ENCODE measurements at regions not wholly inside any gene's neighbourhood (a gene's known extent, or its start where the extent isn't known, plus 50 kb on each side); places are given as distances from the start of the nearest gene placed in this dataset.
A peak's percentile ranks its signal among the peaks of the same experiment; 100 is the strongest.

DNA sequence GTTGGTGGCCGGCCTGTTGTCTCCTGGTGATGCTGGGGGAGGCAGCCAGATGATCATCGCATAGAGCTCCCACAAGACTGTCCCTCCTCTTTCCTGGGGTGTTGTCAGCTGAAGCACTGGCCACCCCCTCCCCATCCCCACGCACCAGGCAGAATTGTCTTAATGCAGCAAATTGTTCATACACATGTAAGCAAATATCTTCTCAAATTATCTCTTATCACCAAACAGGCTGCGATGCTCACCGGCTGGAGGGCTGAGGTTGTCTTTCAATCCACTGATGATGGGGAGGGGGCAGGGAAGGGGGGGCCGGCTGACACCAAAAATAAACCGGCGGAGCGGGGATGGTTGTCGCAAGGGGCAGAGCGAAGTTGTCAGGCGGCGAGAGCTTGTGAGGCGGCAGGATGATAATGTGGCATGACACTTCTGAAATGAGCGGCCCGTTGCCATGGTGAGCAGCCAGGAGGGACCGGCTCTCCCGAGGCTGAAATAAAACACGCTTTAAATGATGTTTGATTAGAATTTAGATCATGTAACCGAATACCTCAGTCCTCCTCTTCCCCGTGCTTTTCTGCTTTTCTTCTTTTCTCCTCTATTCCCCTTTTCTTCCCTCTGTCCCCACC lies 59.8 kb downstream of the MRM1 start:
- DNase-seq (ENCODE audit: low read depth) = no peak

DNA sequence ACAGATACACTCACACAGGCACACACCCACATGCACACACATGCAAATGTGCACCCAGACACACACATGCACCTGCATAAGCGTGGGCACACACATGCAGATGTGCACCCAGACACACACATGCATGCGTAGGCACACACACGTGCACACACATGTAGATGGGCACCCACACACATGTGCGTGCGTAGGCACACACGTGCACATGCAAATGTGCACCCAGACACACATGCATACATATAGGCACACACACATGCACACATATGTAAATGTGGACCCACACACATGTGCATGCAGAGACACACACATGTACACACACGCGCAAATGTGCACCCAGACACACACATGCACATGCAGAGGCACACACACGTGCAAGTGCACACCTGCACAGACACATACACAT lies 60.3 kb downstream of the MRM1 start:
- DNase-seq (ENCODE audit: low read depth) = no peak

DNA sequence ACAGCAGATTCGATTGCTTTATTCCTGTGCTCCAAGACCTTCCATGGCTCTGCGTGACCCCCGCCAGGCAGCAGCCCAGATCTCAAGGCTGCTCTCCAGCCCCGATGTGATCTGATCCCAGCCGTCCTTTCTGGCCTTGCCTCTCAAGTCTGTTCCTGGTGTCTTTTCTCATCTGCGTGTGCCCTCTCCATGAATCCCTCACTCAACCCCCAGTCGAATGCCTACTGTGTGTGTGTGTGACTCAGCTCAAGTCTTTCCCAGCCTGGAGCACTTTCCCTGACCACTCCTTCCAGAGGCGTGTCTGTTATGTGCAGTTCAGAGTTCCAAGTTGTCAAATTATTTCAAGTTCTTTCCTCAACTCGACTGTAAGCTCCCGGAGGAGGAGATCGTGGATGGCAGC lies 64.0 kb downstream of the MRM1 start:
- no peak for DNase-seq (ENCODE audit: low read depth)

DNA sequence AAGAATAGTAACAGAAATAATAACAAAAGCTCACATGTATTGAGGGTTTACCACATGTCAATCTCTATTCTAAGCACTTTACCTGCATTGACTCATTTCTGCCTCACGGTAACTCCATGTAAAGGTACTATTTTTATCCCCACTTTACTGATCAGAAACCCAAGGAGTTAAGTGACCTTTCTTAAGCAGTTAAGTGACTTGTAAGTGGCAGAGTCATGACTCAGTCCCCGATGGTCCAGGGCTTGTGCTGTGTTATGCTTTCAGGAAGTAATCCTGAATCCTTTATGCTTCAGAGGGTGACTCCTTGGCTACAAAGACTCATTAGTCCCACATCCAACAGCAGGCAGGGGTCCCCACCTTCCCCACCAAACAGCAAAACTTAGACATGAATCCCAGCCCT lies 66.5 kb downstream of the MRM1 start:
- no peak for DNase-seq (ENCODE audit: low read depth)

DNA sequence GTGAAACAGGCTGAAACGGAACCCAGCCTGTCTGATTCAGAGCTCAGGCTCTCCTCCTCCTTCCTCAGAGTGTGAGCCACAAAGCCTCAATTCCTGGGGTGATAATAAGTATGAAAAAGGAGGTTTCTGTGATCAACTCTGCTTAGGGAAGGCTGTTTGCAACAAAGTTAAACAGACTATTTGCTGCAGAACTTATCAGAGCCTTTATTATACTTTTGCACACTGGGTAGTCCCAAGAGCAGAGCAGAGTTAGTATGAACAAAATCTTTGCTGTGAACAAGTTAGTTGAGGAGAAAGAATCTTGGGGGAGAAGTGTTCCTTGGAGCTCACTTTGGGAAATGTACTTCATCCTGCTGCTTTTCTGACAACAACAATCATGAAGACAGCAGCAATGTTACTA lies 67.4 kb downstream of the MRM1 start:
- no peak for DNase-seq (ENCODE audit: low read depth)

DNA sequence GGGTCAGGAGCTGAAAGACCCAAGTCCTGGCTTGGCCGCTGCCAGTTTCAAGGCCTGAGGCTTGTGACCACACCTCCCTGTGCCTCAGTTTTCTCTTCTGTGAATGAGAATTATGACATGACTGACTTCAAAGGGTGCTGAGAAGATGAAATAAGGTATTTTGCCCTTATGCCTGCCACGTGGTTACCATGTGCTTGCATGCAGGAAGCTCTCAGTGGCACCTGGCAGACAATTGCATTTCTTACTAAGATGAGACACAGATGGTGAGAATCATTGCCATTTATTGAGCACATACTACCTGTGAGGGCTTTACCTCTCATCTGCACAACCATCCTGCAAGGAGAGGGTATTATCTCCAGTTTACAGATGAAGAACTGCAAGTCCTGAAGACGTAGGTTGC lies 69.8 kb downstream of the MRM1 start:
- DNase-seq (ENCODE audit: low read depth) = no peak

DNA sequence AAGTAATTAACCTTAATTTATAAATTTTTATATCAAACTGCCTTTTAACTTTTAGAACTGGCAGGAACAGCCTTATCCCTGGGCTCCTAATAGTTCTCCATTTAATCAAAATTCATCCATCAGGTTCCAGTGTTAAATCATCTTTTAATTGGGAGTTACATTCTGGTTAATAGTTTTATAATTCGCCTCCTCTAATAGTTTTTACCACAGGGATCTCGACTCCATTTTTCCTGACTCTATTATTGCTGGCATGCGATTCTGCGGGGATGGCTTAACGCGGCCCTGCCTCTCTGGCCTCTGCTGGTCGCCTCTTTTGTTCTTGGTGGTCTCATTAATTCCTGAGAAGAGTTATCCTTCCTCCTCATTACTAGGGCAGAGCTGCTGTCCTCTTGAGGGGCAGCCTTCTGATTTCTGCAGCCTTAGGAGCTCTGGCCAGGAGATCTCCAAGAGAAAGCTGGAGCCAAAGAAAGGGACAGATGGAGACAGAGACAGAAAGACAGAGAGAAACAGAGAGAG lies 71.1 kb downstream of the MRM1 start:
- no peak for DNase-seq (ENCODE audit: low read depth)

DNA sequence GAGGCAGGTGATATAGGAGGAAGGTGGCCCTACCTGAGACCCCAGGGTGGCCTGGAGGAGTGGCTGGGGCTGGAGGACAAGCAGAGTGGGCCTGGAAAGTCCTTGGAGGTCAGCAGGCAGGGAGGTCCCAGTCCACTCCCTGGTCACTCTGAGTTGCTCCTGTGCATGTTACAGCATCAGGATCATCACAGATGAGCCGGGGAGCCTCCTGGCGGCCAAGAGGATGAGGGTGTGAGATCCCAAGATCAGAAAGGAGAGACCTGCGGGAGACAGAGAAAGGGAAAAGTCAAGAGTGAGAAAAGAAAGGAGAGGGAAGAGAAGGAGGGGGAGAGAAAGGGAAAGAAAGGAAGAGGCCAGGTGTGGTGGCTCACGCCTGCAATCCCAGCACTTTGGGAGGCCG lies 71.7 kb downstream of the MRM1 start:
- DNase-seq (ENCODE audit: low read depth) = no peak

DNA sequence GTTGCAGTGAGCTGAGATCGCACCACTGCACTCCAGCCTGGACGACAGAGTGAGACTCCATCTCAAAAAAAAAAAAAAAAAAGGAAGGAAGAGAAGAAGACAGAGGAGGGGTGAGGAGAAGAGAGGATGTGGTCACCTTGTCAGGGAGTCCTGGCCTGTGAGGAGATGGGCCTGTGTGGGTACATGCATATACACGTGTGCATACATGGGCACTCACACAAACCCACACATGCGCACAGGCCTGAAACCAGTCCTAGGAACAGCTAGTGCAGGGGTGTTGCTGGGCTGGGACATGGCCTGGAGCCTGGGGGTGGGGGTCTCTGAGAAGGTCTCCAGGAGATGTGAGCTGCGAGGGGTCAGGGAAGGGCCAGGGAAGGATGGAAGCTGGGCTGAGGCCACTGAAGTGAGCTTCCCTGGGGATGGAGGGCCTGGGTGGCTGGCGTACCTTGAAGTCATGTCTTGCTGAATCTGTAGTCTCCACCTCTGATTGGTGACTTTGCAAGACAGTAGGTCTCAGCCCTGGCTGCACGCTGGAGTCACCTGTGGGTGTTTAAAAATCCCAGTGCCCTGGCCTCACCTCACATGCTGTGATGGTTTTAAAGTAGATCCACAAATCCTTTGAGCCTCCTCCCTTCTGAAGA lies 72.4 kb downstream of the MRM1 start:
- DNase-seq (ENCODE audit: low read depth) = no peak

DNA sequence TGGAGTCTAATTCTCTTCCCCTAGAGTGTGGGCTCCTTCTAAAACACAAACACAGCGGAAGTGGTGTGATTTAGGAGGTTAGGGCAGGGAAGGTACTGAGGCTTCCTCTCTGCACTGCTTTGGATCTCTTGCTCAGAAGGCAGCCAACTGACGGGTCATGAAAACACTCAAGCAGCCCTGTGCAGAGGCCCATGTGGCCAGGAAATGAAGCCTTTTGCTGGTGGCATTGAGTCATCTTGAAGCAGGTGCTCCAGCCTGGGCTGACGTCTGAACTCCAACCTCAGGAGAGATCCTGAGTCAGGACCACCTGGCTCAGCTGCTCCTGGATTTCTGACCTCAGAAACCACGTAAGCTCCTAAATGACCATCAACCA lies 72.9 kb downstream of the MRM1 start:
- DNase-seq (ENCODE audit: low read depth) = no peak

DNA sequence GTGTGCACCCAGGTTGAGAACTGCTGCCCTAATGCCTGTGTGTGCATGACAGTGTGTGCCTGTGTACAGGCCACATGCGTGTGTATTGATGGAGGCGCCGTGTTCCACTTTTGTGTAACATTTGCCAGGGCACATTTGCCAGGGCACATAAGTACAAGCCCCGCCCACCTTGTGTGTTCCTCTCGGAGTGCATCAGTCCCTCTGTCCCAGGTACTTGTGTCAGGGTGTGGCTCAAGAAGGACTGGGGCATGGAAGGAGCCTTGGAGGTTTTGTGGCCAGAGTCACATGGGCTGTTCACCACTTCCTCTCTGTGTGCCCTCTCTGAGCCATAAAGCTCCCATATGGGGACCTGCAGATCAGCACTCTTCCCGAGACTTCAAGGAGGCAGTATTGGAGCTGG lies 73.9 kb downstream of the MRM1 start:
- DNase-seq (ENCODE audit: low read depth) = peak; percentile 4

DNA sequence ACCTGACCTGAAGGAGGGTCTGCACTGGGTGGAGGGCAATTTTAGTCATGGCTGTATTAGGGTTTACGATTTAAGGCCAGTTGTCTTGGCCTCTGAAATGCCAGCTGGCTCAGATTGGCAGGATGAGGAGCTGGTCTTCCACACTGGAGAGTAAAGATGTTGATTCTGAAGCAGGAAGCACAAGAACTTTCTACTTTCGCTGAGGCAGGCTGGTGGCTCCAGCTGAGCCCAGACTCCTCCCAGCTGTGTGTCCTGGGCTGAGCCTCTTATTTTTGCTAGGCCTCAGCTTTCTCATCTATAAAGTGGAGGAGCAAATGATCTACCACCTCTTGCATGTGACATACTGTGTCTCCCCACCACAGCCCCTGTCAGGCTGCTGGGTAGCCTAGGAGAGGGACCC lies 74.4 kb downstream of the MRM1 start:
- no peak for DNase-seq (ENCODE audit: low read depth)

DNA sequence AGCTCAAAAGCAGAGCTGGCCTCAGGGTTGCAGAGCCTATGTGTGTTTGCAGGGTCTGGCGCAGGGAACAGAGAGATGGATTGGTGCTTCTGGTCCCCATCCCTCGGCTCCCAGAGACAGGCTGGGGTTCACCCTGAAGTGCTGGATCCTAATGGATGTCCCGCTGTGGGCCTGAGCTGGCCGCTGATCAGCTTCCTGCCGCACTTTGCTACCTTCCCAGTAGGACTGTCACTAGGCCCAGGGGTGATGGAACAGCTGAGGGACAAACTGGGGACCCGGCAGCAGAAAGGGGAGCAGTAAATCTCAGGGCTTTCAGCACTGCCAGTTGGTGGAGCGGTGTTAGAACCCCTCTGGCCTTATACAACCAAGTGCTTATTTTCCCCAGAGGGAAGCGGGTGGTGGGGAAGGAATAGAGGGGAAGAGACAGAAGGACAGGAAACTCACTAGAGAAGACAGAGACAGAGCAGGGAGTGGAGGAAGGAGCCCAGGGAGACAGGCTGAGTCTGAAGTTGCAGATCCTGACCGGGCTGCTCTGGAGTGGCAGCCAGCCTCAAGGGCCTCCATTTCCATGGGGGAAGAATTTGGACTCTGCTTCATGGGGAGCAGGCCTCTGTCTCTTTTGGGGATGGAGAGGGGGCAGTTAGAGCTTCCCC lies 78.6 kb downstream of the MRM1 start:
- no peak for DNase-seq (ENCODE audit: low read depth)

DNA sequence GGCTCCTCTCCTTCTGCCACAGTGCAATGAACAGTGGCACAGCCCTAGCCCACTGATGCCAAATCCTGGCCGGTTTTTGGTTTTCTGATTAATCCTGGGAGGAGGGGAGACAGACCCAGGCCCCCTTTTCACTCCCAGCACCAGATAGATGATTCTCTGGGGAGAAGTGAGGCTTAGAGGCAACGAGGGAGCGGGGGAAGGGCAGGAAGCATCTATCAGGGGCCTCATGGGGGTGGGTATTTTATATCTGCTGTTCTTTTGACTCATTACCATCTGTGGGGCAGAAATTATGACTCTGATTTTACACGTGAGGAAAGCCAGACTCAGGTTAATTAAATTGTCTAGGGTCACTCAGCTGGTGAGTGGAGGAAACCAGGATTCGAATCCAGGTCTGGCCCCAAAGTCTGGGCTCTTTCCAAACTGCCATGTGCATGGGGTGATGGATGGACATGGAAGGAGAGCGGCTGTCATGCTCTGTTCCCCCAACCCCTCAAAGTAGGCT lies 79.4 kb downstream of the MRM1 start:
- DNase-seq (ENCODE audit: low read depth) = no peak

DNA sequence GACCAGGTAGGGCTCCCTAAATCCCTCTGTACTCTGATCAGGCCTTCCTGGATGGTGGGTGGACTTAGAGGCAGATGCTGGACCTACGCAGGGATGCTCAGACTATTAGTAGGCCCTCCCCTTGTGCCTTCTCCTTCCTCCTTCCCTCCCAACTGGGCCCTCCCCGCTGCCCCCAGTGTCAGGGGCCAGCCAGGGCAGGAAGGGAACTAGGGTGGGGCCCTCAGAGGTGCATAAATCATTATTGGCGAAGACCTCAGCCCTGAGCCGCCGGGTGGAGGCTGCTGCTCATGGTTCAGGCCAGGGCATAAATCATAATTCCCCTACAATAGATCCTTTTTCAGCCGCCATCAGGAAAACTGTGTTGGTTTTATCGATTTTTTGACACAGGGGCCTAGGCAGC lies 81.4 kb downstream of the MRM1 start:
- DNase-seq (ENCODE audit: low read depth) = no peak

DNA sequence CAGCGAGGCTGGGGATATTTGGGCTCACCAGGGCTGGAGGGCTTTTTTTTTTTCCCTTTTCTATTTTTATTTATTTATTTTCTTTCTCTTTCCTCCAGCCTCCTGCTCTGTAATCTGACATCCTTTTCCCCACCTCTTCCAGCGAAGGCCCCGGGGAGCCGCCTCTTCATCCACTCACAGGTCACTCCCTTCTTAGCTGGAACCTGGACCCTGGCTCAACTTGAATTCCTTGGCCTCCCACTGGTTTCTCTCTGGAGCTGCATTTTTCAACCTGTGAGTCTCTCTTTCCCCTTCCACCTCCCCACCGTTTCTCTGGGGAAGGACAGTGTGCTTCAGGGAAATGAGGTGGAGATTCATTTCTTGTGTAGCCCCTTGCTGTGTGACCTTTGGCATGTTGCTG lies 82.0 kb downstream of the MRM1 start:
- no peak for DNase-seq (ENCODE audit: low read depth)

DNA sequence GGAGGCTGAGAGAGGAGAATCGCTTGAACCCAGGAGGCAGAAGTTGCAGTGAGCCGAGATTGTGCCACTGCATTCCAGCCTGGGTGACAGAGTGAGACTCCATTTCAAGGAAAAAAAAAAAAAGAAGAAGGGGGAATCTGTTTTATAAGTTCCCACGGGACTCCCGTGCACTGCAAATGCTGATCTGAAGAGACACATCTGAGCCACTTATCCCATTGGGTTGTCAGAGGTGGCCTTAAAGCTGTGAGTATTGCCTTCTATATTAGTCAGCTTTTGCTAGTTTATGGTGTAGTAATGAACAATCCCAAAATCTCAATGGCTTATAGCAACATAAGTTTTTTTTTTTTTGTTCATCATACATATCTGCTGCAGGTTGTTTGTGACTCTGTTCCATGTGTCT lies 82.8 kb downstream of the MRM1 start:
- DNase-seq (ENCODE audit: low read depth) = no peak

DNA sequence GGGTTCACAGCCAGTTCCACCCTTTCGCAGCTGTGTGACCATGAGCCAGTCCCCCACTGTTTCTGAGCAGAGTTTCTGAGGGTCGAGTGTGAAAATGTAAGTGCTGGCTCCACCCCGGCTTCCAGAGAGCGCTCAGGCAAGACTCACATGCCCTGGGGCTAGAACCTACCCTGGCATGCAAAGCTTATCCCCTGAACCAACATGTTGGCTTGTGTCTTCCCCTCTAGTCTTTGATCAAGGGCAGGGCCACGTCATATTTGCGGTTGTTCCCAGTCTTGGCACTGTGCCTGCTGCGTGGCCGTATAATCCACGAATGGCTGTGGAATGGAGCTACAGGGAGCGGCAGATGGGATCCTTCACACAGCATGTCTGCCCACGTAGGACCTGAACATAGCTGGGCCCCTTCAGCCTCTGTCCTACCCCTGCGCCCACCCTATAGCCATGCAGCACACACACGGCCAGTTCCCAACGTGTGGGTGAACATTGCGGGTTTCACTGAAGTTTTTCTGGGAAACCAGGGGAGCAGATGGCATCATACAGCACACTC lies 84.8 kb downstream of the MRM1 start:
- DNase-seq (ENCODE audit: low read depth) = no peak

DNA sequence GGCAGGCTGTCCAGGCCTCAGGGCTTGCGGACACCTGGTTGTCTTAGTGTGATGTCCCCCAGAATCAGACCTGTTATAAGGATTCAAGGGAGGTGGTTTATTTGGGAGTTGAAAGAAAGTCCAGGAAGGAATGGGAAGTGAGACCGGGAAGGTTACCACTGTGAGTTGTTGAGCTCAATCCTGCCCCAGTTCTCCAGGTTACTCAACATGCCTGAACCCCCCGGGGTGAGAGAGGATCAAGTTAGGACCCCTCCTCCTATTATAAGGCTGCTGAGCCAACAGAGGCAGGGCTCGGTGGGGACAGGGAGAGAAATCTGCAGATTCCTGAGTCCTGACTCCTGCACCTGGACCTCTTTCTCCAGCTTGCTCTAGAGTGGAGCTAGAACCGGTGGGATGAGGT lies 86.4 kb downstream of the MRM1 start:
- no peak for DNase-seq (ENCODE audit: low read depth)

DNA sequence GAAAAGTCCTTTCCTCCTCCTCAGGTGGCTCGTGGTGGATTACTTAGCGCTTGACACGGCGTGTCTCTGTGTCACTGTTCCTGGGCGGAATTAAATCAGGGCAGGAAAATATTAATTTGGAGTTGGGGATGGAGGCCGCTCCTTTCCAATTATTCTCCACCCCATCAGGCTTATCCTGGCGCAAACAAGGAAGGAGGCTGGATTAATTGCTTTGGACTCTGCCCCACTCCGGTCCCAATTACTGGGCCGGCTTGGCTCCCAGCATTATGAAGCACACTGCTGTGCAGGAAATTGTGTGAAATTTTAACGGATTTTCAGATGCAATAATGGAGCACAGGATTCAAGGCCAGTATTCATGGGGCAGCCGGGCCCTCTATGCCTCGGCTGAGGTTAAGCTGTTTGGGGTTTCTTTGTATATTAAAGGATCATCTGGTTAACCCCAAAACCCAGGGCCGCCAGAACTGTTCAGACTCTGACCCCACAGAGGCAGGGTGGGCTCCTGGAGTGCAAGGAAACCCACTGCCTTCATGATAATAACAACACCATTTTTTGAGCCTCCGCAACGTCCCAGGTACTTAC lies 87.8 kb downstream of the MRM1 start:
- no peak for DNase-seq (ENCODE audit: low read depth)

DNA sequence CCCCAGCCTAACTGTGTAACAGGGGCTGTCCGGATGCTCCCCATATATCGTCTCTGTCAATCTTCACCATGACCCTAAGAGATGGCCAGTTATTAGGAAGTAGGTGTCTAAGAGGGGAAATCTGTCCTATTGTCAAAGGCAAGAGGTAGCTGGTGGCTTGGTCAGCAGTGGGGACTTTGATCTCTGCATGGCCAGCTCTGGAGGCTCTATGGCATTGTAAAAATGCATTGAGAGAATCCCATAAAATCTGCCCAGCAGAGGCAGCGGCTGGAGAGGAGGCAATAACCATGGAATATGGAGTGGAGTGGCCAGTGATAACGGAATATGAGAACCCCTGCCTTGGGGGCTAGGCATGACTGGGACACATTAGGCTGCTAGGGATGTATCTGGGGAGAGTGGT lies 88.8 kb downstream of the MRM1 start:
- DNase-seq (ENCODE audit: low read depth) = no peak

DNA sequence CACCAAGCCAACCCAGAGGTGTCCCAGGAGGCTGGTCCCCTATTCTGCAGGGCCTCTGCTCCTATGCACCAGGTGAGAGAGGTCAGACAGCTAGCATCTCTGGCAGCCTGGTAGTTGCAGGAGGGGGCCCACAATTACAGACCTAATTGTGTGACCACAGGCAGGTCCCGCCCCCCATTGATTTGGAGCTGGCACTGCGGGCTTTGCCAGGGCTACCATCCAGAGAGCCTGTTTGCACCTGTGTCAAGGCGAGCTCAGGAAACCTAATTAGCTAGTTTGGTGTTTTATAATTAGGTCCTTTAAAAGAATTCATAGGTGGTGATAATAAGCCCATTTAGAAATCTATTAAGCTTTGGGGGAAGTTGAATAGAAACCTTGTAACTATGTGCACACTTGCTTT lies 90.2 kb downstream of the MRM1 start:
- no peak for DNase-seq (ENCODE audit: low read depth)

DNA sequence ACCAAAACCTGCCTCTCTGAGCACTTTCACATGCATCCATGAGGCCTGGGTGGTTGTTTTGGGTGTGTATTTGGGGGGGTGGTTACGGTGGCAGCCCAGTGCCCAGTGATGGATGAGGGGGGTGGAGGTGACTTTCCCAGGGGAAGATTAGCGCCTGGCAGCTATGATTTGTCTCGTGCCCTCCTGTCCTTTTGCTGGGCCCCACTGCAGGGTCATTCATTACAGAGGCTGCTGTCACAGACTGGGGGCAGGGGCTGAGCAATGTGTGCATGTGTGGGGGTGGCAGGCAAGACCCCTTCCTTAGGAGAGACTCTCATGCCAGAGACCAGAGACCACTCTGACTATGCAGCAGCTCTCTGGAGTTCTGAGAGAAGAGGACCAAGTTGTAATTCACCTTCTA lies 93.7 kb downstream of the MRM1 start:
- no peak for DNase-seq (ENCODE audit: low read depth)

All from stimulated activated CD8-positive, alpha-beta memory T cell treated with anti-CD3 and anti-CD28 coated beads, Interleukin-12 subunit alpha, Interleukin-12 subunit beta, amount 100 ng/mL, for 4 hours (primary cell).